Activated CD4-positive, alpha-beta memory T cell treated with anti-CD3 and anti-CD28 coated beads, Interleukin-2, amount 10 ng/mL, durations not matched to agents 7 days and 5 days (primary cell): ENCODE measurements at regions not wholly inside any gene's neighbourhood (a gene's known extent, or its start where the extent isn't known, plus 50 kb on each side); places are given as distances from the start of the nearest gene placed in this dataset.
"Not testable (repeated sequence)": the region's sequence is repeated elsewhere in the genome, so short reads cannot be mapped to it uniquely, and the experiment has no call there.

Experiments
- CTCF ChIA-PET: fragments of 350-600 bp; sonication (Branson Sonifier 250); formaldehyde crosslinking; loops from one replicate; lab custom pipeline; 2021; ENCODE audit warnings: antibody characterized with exemption, inconsistent platforms; lab: Charles Lee
- POLR2A ChIA-PET: fragments of 350-600 bp; sonication (Branson Sonifier 250); formaldehyde crosslinking; loops from one replicate; lab custom pipeline; 2021; ENCODE audit warnings: antibody characterized with exemption; lab: Charles Lee
- DNase-seq: peaks from one replicate; pipeline ENCODE4 v3.0.0-alpha.2; 2020
- H3K27ac Mint-ChIP-seq: one replicate; pipeline ENCODE4 v1.8.0; 2021; ENCODE audit warnings: mild to moderate bottlenecking, mixed read lengths
- H3K27me3 Mint-ChIP-seq: one replicate; pipeline ENCODE4 v1.8.0; 2021; ENCODE audit warnings: mixed read lengths
- H3K36me3 Mint-ChIP-seq: one replicate; pipeline ENCODE4 v1.8.0; 2021; ENCODE audit warnings: low read depth, mixed read lengths
- H3K4me1 Mint-ChIP-seq: one replicate; pipeline ENCODE4 v1.8.0; 2021; ENCODE audit warnings: mixed read lengths
- H3K4me3 Mint-ChIP-seq: one replicate; pipeline ENCODE4 v1.8.0; 2021; ENCODE audit warnings: mild to moderate bottlenecking, mixed read lengths
- H3K9me3 Mint-ChIP-seq: one replicate; pipeline ENCODE4 v1.8.0; 2021; ENCODE audit warnings: mixed read lengths

DNA sequence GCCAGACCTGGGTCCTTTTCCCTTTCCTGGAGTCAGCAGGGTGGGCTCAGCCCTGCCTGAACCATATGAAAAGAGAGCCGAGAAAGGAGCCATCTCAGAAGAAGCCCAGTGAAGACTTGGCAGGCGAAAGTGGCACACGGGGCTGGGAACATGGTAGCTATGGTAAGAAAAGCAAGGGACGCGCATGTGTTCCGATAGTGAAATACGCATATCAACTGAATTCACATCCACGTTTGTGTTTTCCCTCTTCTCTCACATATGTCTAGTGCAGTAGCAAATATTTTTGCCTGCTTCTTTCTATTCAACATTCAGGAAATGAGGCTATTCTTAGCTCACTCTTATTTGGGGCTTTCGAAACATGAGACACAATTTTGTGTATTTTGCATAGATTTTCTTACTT lies 54.1 kb upstream of the PEG3 start:
- Mint-ChIP-seq H3K27me3 (no peaks in the 10 kb centered on the region), H3K4me3 (no peak overlapping the region), H3K27ac (no peak overlapping the region), H3K36me3 (peaks cover 2% of the 10 kb centered on the region), H3K9me3 (peaks cover 39% of the 10 kb centered on the region), H3K4me1 (no peaks in the 10 kb centered on the region)
- ChIA-PET CTCF (no interaction called here), POLR2A (no interaction called here)
- no peak for DNase-seq

DNA sequence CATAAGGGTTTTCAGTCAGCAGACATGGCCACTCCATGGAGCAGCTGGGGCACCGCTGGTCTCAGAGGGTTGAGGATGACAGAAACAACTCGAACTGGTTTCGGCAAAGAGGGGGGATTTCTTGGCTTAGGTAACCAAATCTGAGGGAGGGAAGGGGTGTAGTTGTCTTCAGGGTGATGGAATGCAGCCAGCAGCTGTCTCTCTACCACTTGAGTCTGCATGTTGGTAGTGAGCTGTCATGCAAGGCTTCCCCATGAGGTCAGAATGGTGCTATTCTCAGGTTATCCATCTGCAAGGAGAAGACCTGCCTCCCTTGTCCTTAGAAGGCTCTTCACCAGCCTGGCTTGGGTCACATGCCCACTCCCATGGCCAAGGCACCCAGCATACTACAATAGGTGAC lies 55.6 kb upstream of the PEG3 start:
- no peak overlapping the region for H3K4me3 Mint-ChIP-seq
- POLR2A ChIA-PET = no interaction called here
- CTCF ChIA-PET = no interaction called here
- H3K36me3 Mint-ChIP-seq = no peaks in the 10 kb centered on the region
- no peaks in the 10 kb centered on the region for H3K4me1 Mint-ChIP-seq
- no peaks in the 10 kb centered on the region for H3K27me3 Mint-ChIP-seq
- H3K27ac Mint-ChIP-seq = no peak overlapping the region
- no peak for DNase-seq
- H3K9me3 Mint-ChIP-seq = peaks cover 43% of the 10 kb centered on the region

DNA sequence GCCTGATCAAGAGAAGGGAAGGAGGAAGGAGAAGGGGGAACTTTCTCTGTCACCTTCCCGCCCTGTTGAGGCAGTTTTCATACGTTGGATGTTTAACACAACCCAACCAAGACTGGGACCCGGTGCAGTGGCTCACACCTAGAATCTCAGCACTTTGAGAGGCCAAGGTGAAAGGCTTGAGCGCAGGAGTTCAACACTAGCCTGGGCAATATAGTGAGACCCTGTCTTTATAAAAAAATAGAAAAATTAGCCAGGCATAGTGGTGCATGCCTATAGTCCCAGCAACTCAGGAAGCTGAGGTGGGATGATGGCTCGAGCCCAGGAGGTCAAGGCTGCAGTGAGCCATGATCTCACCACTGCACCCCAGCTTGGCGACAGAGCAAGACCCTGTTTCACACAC lies 59.4 kb upstream of the PEG3 start:
- H3K36me3 Mint-ChIP-seq = no peaks in the 10 kb centered on the region
- H3K27ac Mint-ChIP-seq = no peak overlapping the region
- CTCF ChIA-PET = no interaction called here
- no peak for DNase-seq
- no peaks in the 10 kb centered on the region for H3K27me3 Mint-ChIP-seq
- peaks cover 47% of the 10 kb centered on the region for H3K9me3 Mint-ChIP-seq
- no peaks in the 10 kb centered on the region for H3K4me1 Mint-ChIP-seq
- POLR2A ChIA-PET = no interaction called here
- no peak overlapping the region for H3K4me3 Mint-ChIP-seq

DNA sequence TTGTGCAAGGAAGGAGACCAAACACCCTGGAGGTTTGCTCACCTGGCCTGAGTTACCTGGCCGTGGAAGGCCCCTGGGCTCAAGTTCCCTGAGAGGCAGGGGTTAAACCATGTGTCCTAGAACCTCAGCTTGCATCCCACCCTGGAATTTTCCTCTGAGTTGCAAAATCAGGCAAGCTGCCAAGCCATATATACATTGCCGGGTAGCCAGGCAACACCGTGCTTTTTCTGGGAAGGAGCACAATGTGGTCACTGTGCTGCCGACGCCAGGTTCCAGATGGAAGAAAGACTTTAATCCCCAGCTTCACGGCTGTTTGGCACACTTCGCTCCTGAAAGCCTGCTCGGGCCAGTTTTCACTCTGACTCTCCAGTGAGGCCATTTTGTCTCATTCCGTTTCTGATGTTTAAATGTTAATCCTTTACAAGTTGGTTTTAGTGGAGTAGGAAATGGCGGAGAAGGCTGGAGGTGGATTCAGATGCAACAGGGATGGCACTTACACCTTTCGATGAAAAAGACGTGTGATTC lies 60.1 kb upstream of the PEG3 start:
- ChIA-PET POLR2A (no interaction called here), CTCF (no interaction called here)
- no peaks in the 10 kb centered on the region for H3K4me1 Mint-ChIP-seq
- DNase-seq = no peak
- no peaks in the 10 kb centered on the region for H3K36me3 Mint-ChIP-seq
- H3K27me3 Mint-ChIP-seq = no peaks in the 10 kb centered on the region
- no peak overlapping the region for H3K27ac Mint-ChIP-seq
- H3K9me3 Mint-ChIP-seq = peaks cover 48% of the 10 kb centered on the region
- H3K4me3 Mint-ChIP-seq = no peak overlapping the region

DNA sequence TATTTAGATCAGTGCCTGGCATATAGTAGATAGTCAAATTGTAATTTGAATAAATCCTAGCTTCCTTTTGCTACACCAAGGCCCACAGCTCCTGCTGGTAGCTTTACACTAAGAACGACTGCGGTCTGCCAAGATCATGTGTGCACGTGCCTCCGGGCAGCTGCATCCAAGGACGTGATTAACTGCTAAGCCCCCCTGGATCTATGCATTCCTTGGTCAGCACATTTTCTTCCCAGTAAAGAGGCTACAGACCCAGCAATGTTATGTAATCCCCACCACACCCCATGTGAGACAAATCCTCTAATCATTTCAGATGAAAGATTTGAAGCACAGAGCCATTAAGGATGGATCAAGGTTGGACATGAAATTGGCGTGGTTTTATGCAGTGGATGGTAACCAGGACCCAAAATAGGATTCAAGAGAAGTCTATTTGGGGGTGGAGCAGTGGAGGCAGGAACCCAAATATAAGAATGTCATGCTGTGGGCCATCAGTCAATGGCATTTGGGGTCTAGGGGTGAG lies 65.2 kb upstream of the PEG3 start:
- no peaks in the 10 kb centered on the region for H3K4me1 Mint-ChIP-seq
- no peaks in the 10 kb centered on the region for H3K27me3 Mint-ChIP-seq
- CTCF ChIA-PET = no interaction called here
- no peak overlapping the region for H3K4me3 Mint-ChIP-seq
- H3K27ac Mint-ChIP-seq = no peak overlapping the region
- H3K9me3 Mint-ChIP-seq = peaks cover 59% of the 10 kb centered on the region
- POLR2A ChIA-PET = no interaction called here
- H3K36me3 Mint-ChIP-seq = no peaks in the 10 kb centered on the region
- no peak for DNase-seq

DNA sequence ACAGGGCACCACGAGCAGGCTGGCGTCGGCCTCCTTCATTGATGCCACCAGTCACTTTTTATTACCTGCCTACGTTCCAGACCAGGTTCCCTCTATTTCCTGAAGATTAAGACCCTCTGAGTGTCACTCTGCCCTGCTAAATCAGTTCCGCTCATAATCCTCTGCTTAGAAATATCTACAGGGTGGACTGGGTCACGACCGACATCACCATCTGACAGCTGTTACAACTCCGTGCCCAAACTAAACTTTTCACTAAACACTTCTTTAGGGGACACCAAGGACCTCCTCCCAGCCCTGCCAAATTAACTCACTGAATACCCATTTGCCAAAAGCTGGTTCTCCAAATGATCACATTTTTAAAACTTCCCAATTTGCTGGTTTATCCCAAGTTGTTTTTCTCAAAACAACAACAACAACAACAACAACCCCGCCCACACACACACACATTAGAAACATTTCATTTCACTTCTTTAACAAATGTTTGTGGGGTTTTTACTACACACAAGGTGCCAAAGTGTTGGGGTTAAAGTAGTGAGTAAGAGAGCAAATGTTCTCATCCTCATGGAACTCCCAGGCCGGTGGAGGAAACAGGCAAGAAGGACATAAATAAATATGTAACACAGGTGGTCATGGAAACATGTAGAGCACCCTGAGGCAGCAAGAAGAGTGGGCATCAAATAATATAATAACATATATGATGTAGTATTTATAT lies 72.0 kb upstream of the PEG3 start:
- Mint-ChIP-seq H3K27me3 (no peaks in the 10 kb centered on the region), H3K4me3 (no peak overlapping the region), H3K27ac (no peak overlapping the region), H3K4me1 (no peaks in the 10 kb centered on the region), H3K9me3 (peaks cover 43% of the 10 kb centered on the region), H3K36me3 (no peaks in the 10 kb centered on the region)
- POLR2A ChIA-PET = no interaction called here
- CTCF ChIA-PET = no interaction called here
- no peak for DNase-seq

DNA sequence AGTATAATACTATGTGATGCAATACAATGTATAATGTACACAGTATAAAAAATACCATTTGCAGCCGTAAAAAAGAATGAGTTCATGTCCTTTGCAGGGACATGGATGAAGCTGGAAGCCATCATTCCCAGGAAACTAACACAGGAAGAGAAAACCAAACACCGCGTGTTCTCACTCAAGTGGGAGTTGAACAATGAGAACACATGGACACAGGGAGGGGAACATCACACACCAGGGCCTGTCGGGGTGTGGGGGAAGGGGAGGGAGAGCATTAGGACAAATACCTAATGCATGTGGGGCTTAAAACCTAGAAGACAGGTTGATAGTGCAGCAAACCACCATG lies 72.6 kb upstream of the PEG3 start:
- not testable (repeated sequence) for DNase-seq

DNA sequence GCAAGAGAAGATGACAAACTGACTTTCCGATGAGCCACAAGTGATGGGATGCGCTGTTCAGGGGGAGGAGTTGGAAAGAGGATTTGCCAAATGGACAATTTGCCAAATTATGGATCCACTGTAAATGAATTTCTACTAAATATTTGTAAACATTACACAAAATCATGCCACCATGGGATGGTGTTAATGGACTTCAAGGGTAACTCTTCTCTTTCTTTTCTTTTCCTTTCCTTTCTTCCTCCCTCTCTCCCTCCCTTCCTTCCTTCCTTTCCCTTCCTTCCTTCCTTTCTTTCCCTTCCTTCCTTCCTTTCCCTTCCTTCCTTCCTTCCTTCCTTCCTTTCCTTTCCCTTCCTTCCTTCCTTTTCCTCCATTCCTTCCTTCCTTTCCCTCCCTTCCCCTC lies 76.0 kb upstream of the PEG3 start:
- no peaks in the 10 kb centered on the region for H3K36me3 Mint-ChIP-seq
- CTCF ChIA-PET = no interaction called here
- POLR2A ChIA-PET = no interaction called here
- H3K27me3 Mint-ChIP-seq = no peaks in the 10 kb centered on the region
- peaks cover 39% of the 10 kb centered on the region for H3K9me3 Mint-ChIP-seq
- no peak overlapping the region for H3K4me3 Mint-ChIP-seq
- DNase-seq = no peak
- no peaks in the 10 kb centered on the region for H3K4me1 Mint-ChIP-seq
- H3K27ac Mint-ChIP-seq = no peak overlapping the region

More for the DNA sequence above, 72.6 kb upstream of the PEG3 start:
- H3K27ac Mint-ChIP-seq, H3K4me1 Mint-ChIP-seq, H3K27me3 Mint-ChIP-seq, H3K36me3 Mint-ChIP-seq, CTCF ChIA-PET, H3K4me3 Mint-ChIP-seq, POLR2A ChIA-PET: not testable (repeated sequence)
- peaks cover 38% of the 10 kb centered on the region for H3K9me3 Mint-ChIP-seq

DNA sequence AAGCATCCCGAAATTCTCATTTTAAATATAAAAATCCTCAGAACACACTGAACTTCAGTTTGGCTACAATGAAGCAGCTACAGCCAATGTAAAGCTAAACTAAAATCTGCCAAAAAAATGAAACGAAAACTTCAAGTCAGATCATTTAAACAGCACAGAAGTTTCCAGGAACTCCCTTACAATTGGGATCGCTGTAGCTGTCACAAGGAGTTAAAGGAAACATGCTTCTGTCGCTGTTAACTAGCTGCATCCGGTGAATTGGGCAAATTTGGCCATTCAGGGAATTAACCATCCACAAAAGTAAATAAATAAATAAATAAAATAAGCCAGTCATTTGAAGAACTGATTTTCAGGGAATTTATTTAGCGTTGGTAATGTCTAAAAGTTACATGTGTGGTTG lies 77.0 kb upstream of the PEG3 start:
- POLR2A ChIA-PET = no interaction called here

DNA sequence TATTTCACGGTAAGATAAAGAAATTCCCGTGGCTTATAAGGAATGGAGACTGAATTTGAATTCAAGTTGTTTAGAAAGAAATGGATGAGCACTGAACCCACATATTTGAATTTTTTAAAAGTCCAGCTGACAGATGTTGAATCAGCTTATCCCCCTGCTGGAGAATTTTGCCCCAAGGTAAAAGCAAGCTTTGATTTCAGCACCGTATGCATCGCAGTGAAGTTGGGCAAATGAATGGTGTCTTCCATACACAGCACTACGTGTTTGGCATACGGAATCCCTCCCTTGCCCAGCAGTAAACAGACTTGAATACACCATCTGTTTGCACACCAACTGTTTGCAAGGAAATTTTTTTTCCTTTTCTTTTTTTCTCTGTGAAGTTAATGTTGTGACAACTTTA lies 77.5 kb upstream of the PEG3 start:
- no peaks in the 10 kb centered on the region for H3K27me3 Mint-ChIP-seq
- H3K4me3 Mint-ChIP-seq = no peak overlapping the region
- POLR2A ChIA-PET = no interaction called here

More for the DNA sequence above, 77.0 kb upstream of the PEG3 start:
- Mint-ChIP-seq H3K9me3 (peaks cover 35% of the 10 kb centered on the region), H3K4me3 (no peak overlapping the region), H3K27me3 (no peaks in the 10 kb centered on the region), H3K36me3 (no peaks in the 10 kb centered on the region), H3K27ac (no peak overlapping the region), H3K4me1 (no peaks in the 10 kb centered on the region)
- CTCF ChIA-PET = no interaction called here
- no peak for DNase-seq

DNA sequence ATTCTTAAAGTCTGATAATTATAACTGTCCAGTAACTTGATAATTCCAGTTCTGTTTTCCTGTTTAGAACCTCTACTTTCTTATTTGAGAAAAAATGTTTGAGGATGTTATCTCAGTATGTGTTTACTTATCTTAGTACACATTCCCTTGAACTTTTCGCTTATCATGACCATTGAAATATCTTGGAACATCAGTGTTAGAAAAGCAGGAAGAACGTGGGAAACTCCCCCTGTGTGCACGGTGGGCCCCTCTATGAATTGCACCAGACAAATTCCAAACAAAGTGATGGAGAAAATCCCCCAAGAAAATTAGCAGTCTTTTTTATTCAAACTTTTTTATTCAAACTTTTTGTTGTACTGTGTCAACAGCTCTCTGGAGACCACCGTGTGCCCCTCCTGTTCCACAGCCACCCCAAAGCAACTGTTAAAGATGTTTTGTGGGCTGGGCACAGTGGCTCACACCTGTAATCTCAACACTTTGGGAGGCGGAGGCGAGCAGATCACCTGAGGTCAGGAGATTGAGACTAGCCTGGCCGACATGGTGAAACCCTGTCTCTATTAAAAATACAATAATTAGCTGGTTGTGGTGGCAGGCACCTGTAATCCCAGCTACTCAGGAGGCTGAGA lies 78.3 kb upstream of the PEG3 start:
- ChIA-PET POLR2A (no interaction called here), CTCF (no interaction called here)
- no peak overlapping the region for H3K4me3 Mint-ChIP-seq
- no peaks in the 10 kb centered on the region for H3K36me3 Mint-ChIP-seq
- peaks cover 36% of the 10 kb centered on the region for H3K9me3 Mint-ChIP-seq
- no peaks in the 10 kb centered on the region for H3K27me3 Mint-ChIP-seq
- H3K27ac Mint-ChIP-seq = no peak overlapping the region
- no peaks in the 10 kb centered on the region for H3K4me1 Mint-ChIP-seq
- no peak for DNase-seq

More for the DNA sequence above, 77.5 kb upstream of the PEG3 start:
- no peak for DNase-seq
- Mint-ChIP-seq H3K9me3 (peaks cover 33% of the 10 kb centered on the region), H3K36me3 (no peaks in the 10 kb centered on the region), H3K4me1 (no peaks in the 10 kb centered on the region), H3K27ac (no peak overlapping the region)
- CTCF ChIA-PET = no interaction called here

DNA sequence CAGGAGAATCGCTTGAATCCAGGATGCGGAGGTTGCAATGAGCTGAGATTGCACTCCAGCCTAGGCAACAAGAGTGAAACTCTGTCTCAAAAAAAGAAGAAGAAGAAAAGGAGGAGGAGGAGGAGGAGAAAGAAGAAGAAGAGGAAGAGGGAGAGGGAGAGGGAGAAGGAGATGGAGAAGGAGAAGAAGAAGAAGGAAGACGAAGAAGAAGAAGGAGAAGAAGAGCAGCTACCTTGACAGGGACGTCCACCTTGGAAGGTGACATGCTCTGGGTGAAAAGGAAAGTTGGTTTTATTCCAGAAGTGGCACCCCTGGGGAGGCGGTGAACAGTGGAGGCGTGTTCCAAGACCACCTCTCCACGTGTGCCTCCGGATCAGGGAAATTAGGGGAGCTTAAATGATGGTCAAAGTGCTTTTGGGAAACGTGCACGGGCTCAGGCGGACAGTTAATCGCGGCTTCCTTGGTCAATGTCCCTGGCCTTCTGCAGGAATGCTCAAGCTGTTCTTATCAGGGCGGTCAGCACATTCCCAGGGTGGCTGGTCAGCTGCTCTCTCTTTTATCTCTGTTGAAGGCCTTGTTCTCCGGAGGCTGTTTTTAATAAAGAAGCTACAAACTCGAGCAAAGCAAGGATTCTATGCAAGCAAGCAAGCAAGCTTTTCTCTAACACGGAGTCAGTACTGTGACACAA lies 78.9 kb upstream of the PEG3 start:
- Mint-ChIP-seq H3K36me3 (no peaks in the 10 kb centered on the region), H3K4me3 (no peak overlapping the region), H3K9me3 (peaks cover 34% of the 10 kb centered on the region), H3K4me1 (no peaks in the 10 kb centered on the region), H3K27ac (no peak overlapping the region), H3K27me3 (no peaks in the 10 kb centered on the region)
- CTCF ChIA-PET = no interaction called here
- DNase-seq = no peak
- POLR2A ChIA-PET = no interaction called here

DNA sequence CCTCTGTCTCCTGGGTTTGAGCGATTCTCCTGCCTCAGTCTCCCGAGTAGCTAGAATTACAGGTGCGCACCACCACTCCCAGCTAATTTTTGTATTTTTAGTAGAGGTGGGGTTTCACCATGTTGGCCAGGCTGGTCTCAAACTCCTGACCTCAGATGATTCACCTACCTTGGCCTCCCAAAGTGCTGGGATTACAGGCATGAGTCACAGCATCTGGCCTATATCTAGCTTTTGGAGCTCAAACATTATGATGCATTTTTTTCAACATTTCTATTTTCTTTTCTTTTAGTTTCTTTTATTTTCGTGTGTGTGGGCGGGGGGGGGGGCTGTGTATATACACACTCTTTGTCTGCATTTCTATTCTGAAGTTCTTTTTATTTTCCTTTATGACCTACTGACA lies 85.6 kb upstream of the PEG3 start:
- H3K4me3 Mint-ChIP-seq, H3K36me3 Mint-ChIP-seq, POLR2A ChIA-PET, DNase-seq, CTCF ChIA-PET, H3K27ac Mint-ChIP-seq, H3K4me1 Mint-ChIP-seq, H3K27me3 Mint-ChIP-seq: not testable (repeated sequence)
- peaks cover 42% of the 10 kb centered on the region for H3K9me3 Mint-ChIP-seq
